ENCODE measurements at regions not wholly inside any gene's neighbourhood (a gene's known extent, or its start where the extent isn't known, plus 50 kb on each side); places are given as distances from the start of the nearest gene placed in this dataset.

DNA sequence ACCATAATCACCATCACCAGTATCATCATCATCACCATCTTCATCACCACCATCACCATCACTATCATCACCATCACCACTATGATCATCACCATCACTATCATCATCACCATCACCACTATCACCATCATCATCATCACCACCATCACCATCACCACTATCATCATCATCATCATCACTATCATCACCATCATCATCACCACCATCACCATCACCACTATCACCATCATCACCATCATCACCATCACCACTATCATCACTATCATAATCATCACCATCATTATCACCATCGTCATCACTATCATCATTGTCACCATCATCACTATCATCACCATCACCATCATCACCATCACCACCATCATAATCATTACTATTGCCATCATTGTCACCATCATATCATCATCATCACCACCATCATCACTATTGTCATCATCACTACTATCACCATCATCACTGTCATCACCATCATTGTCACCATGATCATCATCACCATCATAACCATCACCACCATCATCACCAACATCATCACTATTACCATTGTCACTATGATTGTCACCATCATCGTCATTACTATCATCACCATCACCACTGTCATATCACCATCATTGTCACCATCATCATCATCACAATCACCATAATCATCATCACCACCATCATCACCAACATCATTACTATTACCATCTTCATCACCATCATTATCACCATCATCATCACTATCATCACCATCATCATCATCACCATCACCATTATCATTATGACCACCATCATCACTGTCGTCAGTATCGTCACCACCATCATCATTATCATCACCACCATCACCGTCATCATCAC is 154.7 kb downstream of the ACTR3B start:
- TF ChIP-seq CTCF (IDR thresholded peaks at IDR 0.05) (no peak), EZH2 (IDR thresholded peaks at IDR 0.05) (no peak), EZH2phosphoT487 (IDR thresholded peaks at IDR 0.05) (no peak)

Measured in neural progenitor cell (in vitro differentiated cells).